Jurkat, Clone E6-1 (cell line): ENCODE measurements at regions not wholly inside any gene's neighbourhood (a gene's known extent, or its start where the extent isn't known, plus 50 kb on each side); places are given as distances from the start of the nearest gene placed in this dataset.
"Not testable (repeated sequence)": the region's sequence is repeated elsewhere in the genome, so short reads cannot be mapped to it uniquely, and the experiment has no call there.

Experiments
- DNase-seq: peaks from one replicate; pipeline ENCODE4 v3.0.0-alpha.2; 2011; ENCODE audit warnings: low read depth, low spot score
- H3K4me3 ChIP-seq: 2 replicates; pipeline ENCODE4 v1.5.1; 2011; ENCODE audit warnings: mild to moderate bottlenecking, low read length, control low read depth, moderate library complexity

DNA sequence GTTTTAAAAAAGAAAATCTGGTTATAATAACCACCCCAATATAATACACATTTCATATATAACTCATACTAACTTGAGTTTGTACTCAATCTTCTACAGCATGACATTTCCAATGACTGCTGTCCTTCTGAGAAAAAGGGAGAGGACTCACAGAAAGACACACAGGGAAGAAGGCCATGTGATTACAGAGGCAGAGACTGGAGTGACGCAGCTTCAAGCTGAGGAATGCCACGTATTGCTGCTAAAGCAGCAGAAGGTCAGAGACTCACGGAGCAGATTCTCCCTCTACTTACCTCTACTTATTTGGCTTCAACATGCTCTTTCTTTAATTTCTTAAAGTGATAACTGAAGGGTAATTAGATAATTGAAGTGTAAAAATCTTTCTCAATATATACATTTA is 753.5 kb upstream of the PKDCC start:
- no peak for DNase-seq

DNA sequence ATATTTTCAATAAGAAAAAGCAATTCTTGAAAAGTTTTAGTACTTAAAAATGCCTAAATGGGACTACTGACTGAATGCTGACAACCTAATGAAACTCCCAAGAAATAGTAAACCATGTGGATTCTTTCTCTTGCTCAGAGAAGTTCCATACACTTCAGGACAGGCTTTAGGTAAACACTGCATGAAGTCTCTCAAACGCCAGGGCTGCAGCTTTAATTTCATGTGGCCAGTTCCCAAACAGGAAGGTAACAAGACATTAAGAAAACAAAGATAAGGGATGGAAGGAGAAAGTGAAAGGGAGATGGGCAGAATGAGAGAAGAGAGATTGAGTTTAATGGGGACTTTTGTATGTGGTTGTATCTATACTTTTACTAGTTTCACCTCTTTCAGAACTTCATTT is 734.7 kb upstream of the PKDCC start:
- no peak for DNase-seq

More for the DNA sequence above, 753.5 kb upstream of the PKDCC start:
- no peak overlapping the region for H3K4me3 ChIP-seq

DNA sequence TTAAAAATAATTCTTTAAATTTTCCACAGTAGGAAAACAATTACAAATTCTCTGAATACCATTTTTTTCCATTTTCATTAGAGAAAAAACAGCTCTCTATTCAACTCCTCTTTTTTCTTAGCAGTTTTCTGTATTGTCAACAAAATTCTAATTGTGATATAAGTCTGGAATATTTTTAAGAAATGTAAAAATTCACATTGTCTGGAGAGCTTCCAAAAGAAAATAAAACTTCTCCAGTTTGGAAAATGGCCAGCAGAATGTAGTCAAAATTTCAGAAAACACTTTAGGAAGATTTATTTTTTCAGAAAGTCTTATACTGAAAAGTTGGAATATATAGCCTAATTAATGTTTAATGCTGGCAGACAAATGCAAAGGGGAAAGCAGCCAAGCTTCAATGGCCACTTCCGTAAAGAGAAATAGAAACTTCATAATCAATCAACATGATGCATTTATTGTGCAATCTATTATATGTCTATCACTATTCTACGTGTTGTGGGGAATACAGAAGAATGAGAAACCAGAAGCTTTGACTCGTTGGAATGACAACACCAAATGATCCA is 733.2 kb upstream of the PKDCC start:
- no peak overlapping the region for H3K4me3 ChIP-seq
- DNase-seq = no peak

More for the DNA sequence above, 734.7 kb upstream of the PKDCC start:
- no peak overlapping the region for H3K4me3 ChIP-seq

DNA sequence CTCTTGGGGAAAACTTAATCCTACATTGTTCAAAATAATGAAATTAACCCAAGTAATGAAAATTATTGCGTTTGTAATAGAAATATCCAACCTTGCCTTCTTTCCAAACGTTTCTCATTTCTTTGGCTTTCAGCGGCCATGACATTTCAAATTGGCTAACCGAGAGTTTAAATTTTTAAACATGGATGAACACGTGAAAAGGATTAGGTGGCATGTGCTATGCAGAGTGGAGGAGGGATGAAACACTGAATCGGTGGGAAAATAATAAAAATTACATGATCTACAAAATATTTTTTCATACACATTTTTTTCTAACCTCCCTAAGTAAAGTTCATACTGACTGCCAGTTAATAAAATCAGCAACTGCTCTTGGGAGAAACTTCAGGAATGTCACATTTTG is 728.4 kb upstream of the PKDCC start:
- no peak overlapping the region for H3K4me3 ChIP-seq
- DNase-seq = no peak

DNA sequence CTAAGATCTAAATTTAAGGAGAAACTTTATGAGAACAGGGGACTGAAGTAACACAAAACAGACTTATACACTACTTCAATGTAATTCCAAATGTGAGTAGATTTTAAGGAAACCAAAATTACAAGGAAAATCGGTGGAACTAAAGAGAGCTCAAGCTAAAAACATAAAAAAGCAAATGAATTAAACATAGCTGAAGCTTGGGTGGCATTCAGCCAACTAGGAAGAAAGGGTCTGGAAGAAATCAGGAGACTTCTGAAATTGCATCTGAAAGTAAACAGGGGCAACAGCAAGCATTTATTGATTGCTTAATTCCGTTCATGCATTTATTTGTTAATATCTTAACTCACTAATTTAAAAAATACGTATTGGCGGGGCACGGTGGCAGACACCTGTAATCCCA is 727.3 kb upstream of the PKDCC start:
- H3K4me3 ChIP-seq = no peak overlapping the region

DNA sequence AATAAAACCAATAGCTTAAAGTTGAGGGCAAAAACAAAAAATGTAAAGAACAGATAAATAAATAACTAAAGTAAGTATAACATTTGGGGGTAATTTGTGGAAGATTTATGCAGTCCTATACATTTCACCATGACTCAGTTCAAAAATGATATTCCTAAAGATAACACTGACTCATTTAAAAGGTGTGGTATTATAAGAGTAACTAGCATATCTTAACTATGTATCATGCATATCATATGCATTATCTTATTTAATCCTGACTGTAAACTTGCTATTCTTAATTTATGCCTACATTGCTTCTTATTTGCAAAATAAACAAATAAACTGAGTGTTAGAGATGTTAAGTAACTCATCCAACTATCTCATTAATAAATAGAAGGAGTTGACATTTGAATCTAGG is 726.5 kb upstream of the PKDCC start:
- H3K4me3 ChIP-seq = no peak overlapping the region
- no peak for DNase-seq

More for the DNA sequence above, 727.3 kb upstream of the PKDCC start:
- no peak for DNase-seq

DNA sequence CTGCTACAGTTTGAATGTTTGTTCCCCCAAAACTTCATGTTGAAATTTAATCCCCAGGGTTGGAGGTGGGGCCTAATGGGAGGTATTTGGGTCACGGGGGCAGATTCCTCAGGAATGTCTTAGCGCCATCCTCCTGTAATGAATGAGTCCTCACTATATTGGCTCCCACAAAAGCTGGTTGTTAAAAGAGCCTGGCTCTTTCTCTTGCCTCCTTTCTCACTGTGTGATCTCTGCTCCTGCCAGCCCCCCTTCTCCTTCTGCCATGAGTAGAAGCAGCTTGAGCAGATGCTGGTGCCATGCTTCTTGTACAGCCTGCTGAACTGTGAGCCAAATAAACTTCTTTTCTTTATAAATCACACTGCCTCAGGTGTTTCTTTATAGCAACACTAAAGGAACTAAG is 721.0 kb upstream of the PKDCC start:
- no peak overlapping the region for H3K4me3 ChIP-seq
- DNase-seq = no peak

DNA sequence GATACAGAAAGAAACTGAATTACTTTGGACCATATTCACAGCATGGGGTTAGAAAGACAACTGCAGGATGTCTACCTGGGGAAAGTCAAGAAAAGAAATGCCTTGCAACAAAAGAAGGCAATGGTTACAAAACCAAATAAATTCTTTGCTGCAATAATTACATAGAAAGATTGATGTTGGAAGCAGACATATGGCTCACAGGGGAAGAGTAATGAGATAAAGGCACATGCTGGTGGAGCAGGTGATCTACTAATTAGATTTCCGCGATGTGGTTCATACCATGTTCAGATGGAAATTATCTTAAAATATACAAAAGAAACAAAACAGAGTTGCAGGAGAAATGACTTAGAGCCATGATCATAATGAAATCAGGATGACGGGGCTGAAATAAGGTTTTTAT is 718.8 kb upstream of the PKDCC start:
- no peak for DNase-seq
- H3K4me3 ChIP-seq = no peak overlapping the region

DNA sequence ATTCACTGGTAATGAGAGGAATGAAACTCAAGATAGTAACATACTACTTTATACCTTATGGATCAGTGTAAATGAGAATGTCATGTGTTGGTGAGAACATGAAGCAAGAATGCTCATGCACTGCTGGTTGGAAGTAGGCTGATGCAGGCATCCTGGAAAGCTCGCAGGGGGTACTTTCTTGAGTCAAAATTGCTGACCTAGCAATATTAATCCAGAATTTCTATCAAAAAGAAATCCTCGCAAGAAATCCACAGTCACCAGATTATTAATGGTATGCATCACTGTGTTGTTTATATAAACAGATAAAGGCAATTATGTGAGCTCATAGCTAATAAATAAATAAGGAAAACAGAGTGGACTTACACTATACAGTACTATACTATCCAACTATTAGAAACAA is 713.7 kb upstream of the PKDCC start:
- H3K4me3 ChIP-seq = no peak overlapping the region

DNA sequence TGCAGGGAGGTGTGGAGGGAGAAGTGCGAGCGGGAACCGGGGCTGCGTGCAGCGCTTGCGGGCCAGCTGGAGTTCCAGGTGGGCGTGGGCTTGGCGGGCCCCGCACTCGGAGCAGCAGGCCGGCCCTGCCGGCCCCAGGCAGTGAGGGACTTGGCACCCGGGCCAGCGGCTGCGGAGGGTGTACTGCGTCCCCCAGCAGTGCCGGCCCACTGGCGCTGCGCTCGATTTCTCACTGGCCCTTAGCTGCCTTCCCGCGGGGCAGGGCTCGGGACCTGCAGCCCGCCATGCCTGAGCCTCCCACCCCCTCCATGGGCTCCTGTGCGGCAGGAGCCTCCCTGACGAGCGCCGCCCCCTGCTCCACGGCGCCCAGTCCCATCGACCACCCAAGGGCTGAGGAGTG is 712.2 kb upstream of the PKDCC start:
- DNase-seq = not testable (repeated sequence)

More for the DNA sequence above, 713.7 kb upstream of the PKDCC start:
- no peak for DNase-seq

DNA sequence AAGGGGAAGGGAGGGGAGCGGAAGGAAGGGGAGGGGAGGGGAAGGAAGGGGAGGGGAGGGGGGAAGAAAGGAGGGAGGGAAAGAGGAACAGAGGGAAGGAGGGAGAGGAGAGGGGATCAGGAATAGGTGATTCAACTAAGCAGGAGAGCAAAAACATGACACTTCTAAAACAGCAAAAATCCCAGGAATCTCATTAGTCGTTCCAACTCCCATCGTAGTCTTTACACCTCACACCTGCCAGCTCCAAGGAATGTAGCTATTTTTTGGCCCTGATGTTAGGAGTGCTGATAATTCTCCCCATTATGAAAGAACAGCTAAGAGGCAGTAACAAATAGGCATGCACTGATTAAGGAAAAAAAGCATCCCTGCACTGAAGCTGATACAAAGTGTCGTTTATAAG is 709.9 kb upstream of the PKDCC start:
- no peak for DNase-seq
- H3K4me3 ChIP-seq = no peak overlapping the region

More for the DNA sequence above, 712.2 kb upstream of the PKDCC start:
- not testable (repeated sequence) for H3K4me3 ChIP-seq

DNA sequence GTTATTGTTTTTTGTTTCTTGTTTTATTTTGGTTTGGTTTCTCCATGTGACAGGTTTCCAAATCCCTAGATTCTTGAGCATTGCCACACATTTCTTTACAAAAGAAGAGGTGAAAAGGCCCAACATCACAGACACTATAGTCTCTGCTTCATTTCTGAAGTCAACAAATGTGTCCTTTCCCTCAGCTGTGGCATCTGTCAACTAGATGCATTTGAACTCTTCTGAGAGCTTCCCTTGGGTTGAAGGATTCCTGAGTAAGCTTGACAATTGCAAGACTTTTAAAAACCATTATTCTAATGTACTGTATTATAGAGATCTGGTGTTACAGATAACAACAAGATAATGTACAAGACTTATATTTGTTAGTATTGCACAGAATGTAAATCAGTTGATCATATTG is 703.3 kb upstream of the PKDCC start:
- DNase-seq = no peak
- H3K4me3 ChIP-seq = no peak overlapping the region

DNA sequence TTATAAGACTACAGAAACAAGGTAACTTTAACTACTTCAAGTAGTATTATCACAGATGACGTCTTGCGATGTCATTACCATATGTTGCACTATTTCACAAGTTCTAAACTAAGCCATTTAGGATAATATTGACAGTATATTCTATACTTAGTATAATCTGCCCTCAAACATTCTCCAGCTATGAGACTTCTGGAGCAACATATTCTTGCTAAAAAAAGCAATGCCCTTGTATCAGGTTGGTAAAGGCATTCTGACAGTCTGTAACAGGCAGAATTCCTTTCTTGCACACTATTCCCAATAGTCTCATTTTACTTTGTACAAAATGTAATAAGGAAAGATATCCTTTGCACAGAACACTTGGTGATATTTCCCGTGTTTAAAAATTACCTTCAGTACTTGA is 694.8 kb upstream of the PKDCC start:
- DNase-seq = no peak
- no peak overlapping the region for H3K4me3 ChIP-seq

DNA sequence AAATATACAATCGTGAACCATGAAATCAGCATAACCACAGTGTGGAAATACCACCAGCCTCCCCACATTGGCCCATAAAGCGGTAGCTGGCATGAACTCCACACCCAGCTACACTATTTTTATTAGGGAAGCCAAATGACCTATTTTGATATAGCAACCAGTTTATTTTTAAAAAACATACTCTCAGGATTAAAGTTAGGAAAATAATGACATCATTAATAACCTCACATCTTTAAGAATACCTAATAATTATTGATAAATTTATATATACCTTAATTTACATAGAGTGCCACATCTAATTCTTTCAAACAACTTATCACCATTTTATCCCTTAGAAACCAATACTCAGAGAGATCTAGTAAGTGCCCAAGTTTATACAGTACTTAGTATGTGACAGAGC is 692.0 kb upstream of the PKDCC start:
- no peak for DNase-seq
- no peak overlapping the region for H3K4me3 ChIP-seq

DNA sequence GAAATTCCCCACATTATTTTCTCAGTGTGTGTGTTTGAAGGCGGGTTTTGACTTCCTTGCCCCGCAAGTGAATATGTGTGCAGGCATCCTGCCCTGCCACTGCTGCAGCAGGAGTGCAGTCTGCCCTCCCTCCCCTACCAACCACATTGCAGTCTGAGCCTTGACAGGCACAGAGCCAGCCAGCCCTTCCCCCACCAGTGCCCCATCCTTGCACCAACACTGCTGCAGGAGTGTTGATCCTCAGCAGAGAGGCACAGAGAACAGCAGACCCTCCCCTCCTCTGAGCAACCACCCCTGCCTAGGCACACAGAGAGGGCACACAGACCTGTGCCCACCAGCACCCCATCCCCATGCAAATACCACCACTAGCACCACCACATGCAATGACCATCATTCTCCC is 683.0 kb upstream of the PKDCC start:
- H3K4me3 ChIP-seq = no peak overlapping the region
- no peak for DNase-seq

DNA sequence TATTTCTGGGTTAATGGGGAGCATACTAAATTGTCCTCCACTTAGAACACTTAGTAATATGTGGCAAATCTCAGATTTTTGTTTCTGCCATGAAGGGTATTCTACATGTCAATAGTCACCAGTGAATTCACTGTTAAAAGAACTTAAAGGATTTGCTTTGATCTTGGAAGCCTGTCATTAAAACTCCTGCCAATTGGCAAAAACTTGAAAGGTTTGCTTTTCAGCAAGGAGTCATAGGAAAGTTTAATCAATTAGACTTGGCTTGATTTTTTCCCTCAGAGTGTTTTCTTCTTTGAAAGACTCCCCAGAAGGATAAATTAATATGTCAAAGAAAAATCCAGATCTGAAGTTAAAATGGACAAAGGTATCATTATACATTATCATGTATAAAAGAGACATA is 671.9 kb upstream of the PKDCC start:
- DNase-seq = no peak
- H3K4me3 ChIP-seq = no peak overlapping the region

DNA sequence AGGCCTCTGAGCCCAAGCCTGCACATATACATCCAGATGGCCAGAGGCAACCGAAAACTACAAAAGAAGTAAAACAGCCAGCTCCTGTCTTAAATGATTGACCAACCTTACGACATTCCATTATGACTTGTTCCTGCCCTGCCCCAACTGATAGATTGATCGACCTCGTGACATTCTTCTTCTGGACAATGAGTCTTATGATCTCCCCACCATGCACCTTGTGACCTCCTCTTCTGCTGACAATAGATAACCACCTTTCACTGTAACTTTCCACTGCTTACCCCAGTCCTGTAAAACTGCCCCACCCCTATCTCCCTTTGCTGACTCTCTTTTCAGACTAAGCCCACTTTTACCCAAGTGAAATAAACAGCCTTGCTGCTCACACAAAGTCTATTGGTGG is 670.0 kb upstream of the PKDCC start:
- no peak for DNase-seq
- H3K4me3 ChIP-seq = no peak overlapping the region

DNA sequence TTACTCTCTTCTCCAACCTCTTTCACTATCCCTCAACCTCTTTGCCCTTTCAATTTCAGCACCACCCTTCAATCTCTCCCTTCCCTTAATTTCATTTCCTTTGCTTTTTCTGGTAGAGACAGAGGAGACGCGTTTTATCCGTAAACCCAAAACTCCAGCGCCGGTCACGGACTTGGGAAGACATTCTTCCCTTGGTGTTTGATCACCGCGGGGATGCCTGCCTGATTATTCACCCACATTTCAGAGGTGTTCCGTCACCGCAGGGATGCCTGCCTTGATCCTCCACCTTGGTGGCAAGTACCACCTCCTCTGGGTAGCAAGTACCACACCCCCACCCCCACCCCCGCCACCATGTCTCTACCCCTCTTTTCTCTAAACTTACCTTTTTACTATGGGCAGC is 669.4 kb upstream of the PKDCC start:
- H3K4me3 ChIP-seq = no peak overlapping the region
- DNase-seq = no peak

DNA sequence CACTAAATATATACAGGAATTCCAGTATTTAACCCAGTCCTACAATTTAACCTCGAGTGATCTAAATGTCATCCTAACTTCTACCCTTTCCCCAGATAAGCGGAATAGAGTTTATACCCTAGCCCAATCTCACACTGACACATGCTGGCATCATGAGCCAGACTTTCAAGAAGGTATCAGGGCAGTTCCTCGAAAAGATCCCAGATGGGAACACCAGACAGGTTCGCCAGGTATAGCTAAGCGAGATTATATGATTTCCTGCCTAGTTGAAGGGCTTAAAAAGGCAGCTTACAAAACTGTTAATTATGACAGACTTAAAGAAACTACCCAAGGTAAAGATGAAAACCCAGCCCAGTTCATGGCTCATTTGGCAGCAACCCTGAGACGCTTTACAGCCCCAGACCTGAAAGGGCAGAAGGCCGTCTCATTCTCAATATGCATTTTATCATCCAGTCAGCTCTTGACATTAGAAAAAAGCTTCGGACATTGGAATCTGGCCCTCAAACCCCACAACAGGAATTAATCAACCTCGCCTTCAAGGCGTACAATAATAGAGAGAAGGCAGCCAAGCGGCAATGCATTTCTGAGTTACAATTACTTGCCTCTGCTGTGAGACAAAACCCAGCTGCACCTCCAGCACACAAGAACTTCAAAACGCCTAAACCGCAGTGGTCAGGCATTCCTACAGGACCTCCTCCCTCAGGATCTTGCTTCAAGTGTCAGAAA is 668.2 kb upstream of the PKDCC start:
- DNase-seq = no peak

DNA sequence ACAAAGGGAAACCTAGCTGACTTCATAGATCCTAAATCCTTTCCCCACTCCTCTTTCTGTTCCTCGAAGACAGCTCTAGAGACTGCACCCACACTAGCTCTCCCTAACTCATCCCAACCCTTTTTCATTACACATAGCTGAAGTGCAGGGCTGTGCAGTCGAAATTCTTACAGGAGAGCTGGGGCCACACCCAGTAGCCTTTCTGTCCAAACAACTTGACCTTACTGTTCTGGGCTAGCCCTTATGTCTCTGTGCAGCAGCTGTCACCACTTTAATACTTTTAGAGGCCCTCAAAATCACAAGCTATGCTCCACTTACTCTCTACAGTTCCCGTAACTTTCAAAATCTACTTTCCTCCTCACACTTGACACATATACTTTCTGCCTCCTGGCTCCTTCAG is 666.1 kb upstream of the PKDCC start:
- H3K4me3 ChIP-seq = no peak overlapping the region
- DNase-seq = no peak

More for the DNA sequence above, 668.2 kb upstream of the PKDCC start:
- H3K4me3 ChIP-seq = no peak overlapping the region

DNA sequence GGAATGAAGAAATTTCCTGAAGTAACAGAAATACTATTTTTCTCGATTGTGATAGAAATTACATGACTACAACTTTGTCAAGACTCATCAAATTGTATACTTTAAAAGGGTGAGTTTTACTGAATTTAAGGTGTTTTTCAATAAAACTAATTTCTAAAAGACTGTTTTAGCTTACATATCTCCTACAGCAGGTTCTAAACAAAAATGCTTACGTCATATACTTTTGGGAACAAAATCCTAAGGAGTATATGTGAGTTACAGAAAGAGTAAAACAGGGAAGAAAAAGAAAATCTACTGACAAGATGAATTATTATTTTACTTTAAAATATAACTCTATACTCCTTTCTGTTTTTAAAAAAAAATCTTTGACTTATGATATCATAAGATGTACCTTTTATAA is 660.3 kb upstream of the PKDCC start:
- DNase-seq = no peak
- no peak overlapping the region for H3K4me3 ChIP-seq
